ENCODE measurements at regions not wholly inside any gene's neighbourhood (a gene's known extent, or its start where the extent isn't known, plus 50 kb on each side); places are given as distances from the start of the nearest gene placed in this dataset.

DNA sequence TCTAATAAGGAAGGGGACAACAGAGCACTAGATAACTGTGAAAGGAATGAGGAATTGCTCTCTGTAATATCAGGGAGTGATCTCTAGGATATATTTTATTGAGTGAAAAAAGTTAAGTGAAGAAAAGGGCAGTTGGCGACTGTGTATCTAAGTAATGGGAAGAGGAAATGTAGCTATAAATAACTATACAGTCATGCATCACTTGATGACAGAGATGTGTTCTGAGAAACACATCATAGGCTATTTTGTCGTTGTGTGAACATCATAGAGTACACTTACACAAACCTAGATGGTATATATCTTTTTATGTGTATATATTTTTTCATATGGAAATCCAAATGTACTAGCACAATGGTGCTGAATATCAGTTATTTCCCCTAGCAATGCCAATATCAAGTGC is 329.3 kb downstream of the TXNL1 start (continued):
- TF ChIP-seq, protein P1, sequence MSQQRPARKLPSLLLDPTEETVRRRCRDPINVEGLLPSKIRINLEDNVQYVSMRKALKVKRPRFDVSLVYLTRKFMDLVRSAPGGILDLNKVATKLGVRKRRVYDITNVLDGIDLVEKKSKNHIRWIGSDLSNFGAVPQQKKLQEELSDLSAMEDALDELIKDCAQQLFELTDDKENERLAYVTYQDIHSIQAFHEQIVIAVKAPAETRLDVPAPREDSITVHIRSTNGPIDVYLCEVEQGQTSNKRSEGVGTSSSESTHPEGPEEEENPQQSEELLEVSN (IDR thresholded peaks at IDR 0.05), result no peak

All from H1 (cell line).